SK-N-SH treated with all-trans-retinoic acid at 6 μM for 48 hours (cell line): ENCODE measurements at regions not wholly inside any gene's neighbourhood (a gene's known extent, or its start where the extent isn't known, plus 50 kb on each side); places are given as distances from the start of the nearest gene placed in this dataset.

ENCODE experiments used
- ATAC-seq: fragments of 200-7000 bp; cut with Tn5 transposase; 3 replicates; pipeline ENCODE4 v1.9.1; 2020; ENCODE audit warnings: mild to moderate bottlenecking, moderate library complexity
- BACH2 ChIP-seq: fragments of 250-450 bp; sonication (Bioruptor Pico); IDR thresholded peaks from 2 replicates; pipeline ENCODE4 v1.9.0; 2021; ENCODE audit warnings: mild to moderate bottlenecking, borderline replicate concordance
- CSDC2 ChIP-seq: fragments of 250-450 bp; sonication (Bioruptor Pico); IDR thresholded peaks from 2 replicates; pipeline ENCODE4 v1.5.0; 2020; ENCODE audit warnings: mild to moderate bottlenecking, moderate library complexity
- ESRRG ChIP-seq: fragments of 250-450 bp; sonication (Bioruptor Pico); IDR thresholded peaks from 2 replicates; pipeline ENCODE4 v1.6.1; 2021; ENCODE audit warnings: mild to moderate bottlenecking
- ISL1 ChIP-seq: fragments of 250-450 bp; sonication (Bioruptor Pico); IDR thresholded peaks from 2 replicates; pipeline ENCODE4 v2.1.2; 2022; ENCODE audit warnings: mild to moderate bottlenecking, moderate library complexity
- PATZ1 ChIP-seq: fragments of 250-450 bp; sonication (Bioruptor Pico); IDR thresholded peaks from 2 replicates; pipeline ENCODE4 v1.8.0; 2020; ENCODE audit warnings: mild to moderate bottlenecking, moderate library complexity, borderline replicate concordance
- POU6F1 ChIP-seq: fragments of 250-450 bp; sonication (Bioruptor Pico); IDR thresholded peaks from 2 replicates; pipeline ENCODE4 v1.8.0; 2021; ENCODE audit warnings: low read depth, mild to moderate bottlenecking, moderate library complexity, borderline replicate concordance
- RARB ChIP-seq: fragments of 250-450 bp; sonication (Bioruptor Pico); IDR thresholded peaks from 2 replicates; pipeline ENCODE4 v1.8.0; 2021; ENCODE audit warnings: mild to moderate bottlenecking, moderate library complexity
- TOX ChIP-seq: fragments of 250-450 bp; sonication (Bioruptor Pico); IDR thresholded peaks from 2 replicates; pipeline ENCODE4 v1.8.0; 2021; ENCODE audit warnings: mild to moderate bottlenecking, moderate library complexity, borderline replicate concordance
- ZC3H10 ChIP-seq: fragments of 250-450 bp; sonication (Bioruptor Pico); IDR thresholded peaks from 2 replicates; pipeline ENCODE4 v1.5.1; 2021; ENCODE audit warnings: mild to moderate bottlenecking, moderate library complexity
- ZFP30 ChIP-seq: fragments of 450-650 bp; formaldehyde crosslinking; IDR thresholded peaks from 2 replicates; pipeline ENCODE4 v1.5.0; 2022; ENCODE audit warnings: mild to moderate bottlenecking, moderate library complexity
- ZNF565 ChIP-seq: fragments of 450-650 bp; formaldehyde crosslinking; conservative IDR thresholded peaks from 2 replicates; pipeline ENCODE4 v1.5.0; 2020; ENCODE audit warnings: low read depth, mild to moderate bottlenecking, moderate library complexity
- ZNF70 ChIP-seq: fragments of 450-650 bp; formaldehyde crosslinking; IDR thresholded peaks from 2 replicates; pipeline ENCODE4 v1.5.0; 2020; ENCODE audit warnings: mild to moderate bottlenecking, moderate library complexity
- TF ChIP-seq, protein P1 (sequence below): fragments of 250-450 bp; sonication (Bioruptor Pico); IDR thresholded peaks from 2 replicates; pipeline ENCODE4 v1.5.1; 2020; ENCODE audit warnings: low read depth, mild to moderate bottlenecking, moderate library complexity
- TF ChIP-seq, protein P2 (sequence below): fragments of 250-450 bp; sonication (Bioruptor Pico); IDR thresholded peaks from 2 replicates; pipeline ENCODE4 v1.5.1; 2021; ENCODE audit warnings: mild to moderate bottlenecking, moderate library complexity

- TF ChIP-seq, protein P1, sequence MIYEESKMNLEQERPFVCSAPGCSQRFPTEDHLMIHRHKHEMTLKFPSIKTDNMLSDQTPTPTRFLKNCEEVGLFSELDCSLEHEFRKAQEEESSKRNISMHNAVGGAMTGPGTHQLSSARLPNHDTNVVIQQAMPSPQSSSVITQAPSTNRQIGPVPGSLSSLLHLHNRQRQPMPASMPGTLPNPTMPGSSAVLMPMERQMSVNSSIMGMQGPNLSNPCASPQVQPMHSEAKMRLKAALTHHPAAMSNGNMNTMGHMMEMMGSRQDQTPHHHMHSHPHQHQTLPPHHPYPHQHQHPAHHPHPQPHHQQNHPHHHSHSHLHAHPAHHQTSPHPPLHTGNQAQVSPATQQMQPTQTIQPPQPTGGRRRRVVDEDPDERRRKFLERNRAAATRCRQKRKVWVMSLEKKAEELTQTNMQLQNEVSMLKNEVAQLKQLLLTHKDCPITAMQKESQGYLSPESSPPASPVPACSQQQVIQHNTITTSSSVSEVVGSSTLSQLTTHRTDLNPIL (CRISPR knock-in tag) = no peak
Measured at GRCh38 chr2:194567661-194568017, 1089.4 kb upstream of the SLC39A10 start (continued).

DNA sequence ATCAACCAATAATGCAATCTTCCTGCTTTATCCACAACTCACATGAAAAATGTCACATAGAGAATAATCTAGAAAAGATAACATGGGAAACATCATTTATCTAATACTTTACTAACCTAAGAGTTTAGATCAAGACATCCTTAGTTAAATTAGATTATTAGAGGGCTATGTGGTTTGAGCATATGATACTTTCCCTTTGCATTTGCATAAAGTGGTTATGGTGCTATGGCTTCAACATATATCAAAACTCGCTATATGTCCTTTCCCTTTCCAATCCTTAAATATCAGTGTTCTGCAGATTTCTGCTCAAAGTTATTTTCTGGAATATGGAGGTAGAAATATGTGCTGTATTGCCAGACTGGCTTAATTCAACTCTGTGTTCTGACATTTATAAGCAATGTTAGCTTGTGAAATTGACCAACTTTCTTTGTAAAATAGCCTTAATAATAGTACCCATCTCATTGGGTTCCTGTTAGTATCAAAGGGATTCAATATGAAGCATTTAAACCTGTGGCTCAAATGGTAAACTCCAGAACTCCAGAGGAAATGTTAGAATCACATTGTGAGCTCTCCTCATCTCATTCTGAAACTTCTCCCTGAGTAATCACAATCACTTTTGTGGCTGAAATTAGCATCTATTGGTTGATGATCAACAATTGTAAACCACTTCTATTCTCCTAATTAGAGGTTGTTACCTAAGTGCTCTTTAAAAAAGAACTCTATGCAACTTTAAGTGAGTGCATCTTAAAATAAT lies 1089.9 kb upstream of the SLC39A10 start:
- no peak for ATAC-seq
- no peak for TF ChIP-seq ZC3H10 (CRISPR knock-in tag)
- no peak for TF ChIP-seq ZNF70 (CRISPR knock-in tag)
- TF ChIP-seq ISL1 (CRISPR knock-in tag) = no peak
- no peak for TF ChIP-seq ZNF565 (CRISPR knock-in tag)
- TF ChIP-seq RARB (CRISPR knock-in tag) = no peak
- TF ChIP-seq, protein P2, sequence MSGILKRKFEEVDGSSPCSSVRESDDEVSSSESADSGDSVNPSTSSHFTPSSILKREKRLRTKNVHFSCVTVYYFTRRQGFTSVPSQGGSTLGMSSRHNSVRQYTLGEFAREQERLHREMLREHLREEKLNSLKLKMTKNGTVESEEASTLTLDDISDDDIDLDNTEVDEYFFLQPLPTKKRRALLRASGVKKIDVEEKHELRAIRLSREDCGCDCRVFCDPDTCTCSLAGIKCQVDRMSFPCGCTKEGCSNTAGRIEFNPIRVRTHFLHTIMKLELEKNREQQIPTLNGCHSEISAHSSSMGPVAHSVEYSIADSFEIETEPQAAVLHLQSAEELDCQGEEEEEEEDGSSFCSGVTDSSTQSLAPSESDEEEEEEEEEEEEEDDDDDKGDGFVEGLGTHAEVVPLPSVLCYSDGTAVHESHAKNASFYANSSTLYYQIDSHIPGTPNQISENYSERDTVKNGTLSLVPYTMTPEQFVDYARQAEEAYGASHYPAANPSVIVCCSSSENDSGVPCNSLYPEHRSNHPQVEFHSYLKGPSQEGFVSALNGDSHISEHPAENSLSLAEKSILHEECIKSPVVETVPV (CRISPR knock-in tag) = no peak
- TF ChIP-seq, protein P1 (CRISPR knock-in tag) = no peak
- TF ChIP-seq, all 23 proteins: peak for 0

GRCh38 chr2:194564422-194564821 lies 1092.6 kb upstream of the SLC39A10 start:
- no peak for ATAC-seq
- TF ChIP-seq POU6F1 (CRISPR knock-in tag) (no peak), TOX (no peak), CSDC2 (CRISPR knock-in tag) (no peak), ZFP30 (CRISPR knock-in tag) (no peak), PATZ1 (no peak), ISL1 (CRISPR knock-in tag) (no peak)

DNA sequence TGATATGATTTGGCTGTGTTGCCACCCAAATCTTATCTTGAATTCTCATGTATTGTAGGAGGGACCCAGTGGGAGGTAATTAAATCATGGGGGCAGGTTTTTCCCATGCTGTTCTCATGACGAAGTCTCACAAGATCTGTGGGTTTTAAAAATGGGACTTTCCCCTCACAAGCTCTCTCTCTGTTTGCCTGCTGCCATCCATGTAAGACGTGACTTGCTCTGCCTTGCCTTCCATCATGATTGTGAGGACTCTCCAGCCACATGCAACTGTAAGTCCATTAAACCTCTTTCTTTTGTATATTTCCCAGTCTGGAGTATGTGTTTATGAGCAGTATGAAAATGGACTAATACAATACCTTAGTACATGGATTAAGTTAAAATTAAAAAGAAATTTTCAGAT lies 1094.7 kb upstream of the SLC39A10 start:
- ATAC-seq = no peak
- TF ChIP-seq CSDC2 (CRISPR knock-in tag) (no peak), BACH2 (CRISPR knock-in tag) (no peak), RARB (CRISPR knock-in tag) (no peak)

GRCh38 chr2:194559964-194560363 lies 1097.1 kb upstream of the SLC39A10 start:
- TF ChIP-seq ESRRG (no peak), BACH2 (CRISPR knock-in tag) (no peak), TOX (no peak), ISL1 (CRISPR knock-in tag) (no peak), RARB (CRISPR knock-in tag) (no peak), CSDC2 (CRISPR knock-in tag) (no peak), PATZ1 (no peak), ZNF70 (CRISPR knock-in tag) (no peak), ZNF565 (CRISPR knock-in tag) (no peak), ZC3H10 (CRISPR knock-in tag) (no peak), ZFP30 (CRISPR knock-in tag) (no peak)
- no peak for ATAC-seq
